ENCODE measurements at regions not wholly inside any gene's neighbourhood (a gene's known extent, or its start where the extent isn't known, plus 50 kb on each side); places are given as distances from the start of the nearest gene placed in this dataset.
A peak's percentile ranks its signal among the peaks of the same experiment; 100 is the strongest.

- H3K4me3 ChIP-seq (ENCODE audit: low read length): no peak overlapping the region
- Mint-ChIP-seq H3K27me3 (ENCODE audit: insufficient read depth) (peaks cover 16% of the 10 kb centered on the region), H3K4me1 (no peaks in the 10 kb centered on the region), H3K9me3 (peaks cover 4% of the 10 kb centered on the region), H3K36me3 (ENCODE audit: low read depth) (no peaks in the 10 kb centered on the region), H3K4me3 (no peak overlapping the region), H3K27ac (no peak overlapping the region)
- 91 to 95% methylated on average over 34 to 40 of the region's 40 CpGs for WGBS, 2 experiments (ENCODE audit: insufficient coverage in 1 of 2, insufficient read length in 1 of 2)
- no peak for DNase-seq
- H3K9me3 ChIP-seq (ENCODE audit: control insufficient read depth, low read length): no peaks in the 10 kb centered on the region
- no peaks in the 10 kb centered on the region for H3K36me3 ChIP-seq (ENCODE audit: control insufficient read depth, insufficient read depth, low read length)
- TF ChIP-seq CTCF (conservative IDR thresholded peaks at IDR 0.05): no peak
- H3K9ac ChIP-seq (ENCODE audit: extremely low read depth, low read length, poor library complexity, severe bottlenecking): no peak overlapping the region
- no peaks in the 10 kb centered on the region for H3K4me1 ChIP-seq (ENCODE audit: control insufficient read depth, insufficient read depth, low read length)
- H3K27me3 ChIP-seq (ENCODE audit: control insufficient read depth, insufficient read depth, low read length, poor library complexity, severe bottlenecking): no peaks in the 10 kb centered on the region
- H3K27ac ChIP-seq (ENCODE audit: low read depth, low read length): no peak overlapping the region
Measured at GRCh38 chr4:3615386-3616286, 83.4 kb upstream of the LRPAP1 start.

GRCh38 chr4:3614731-3614980 lies 82.4 kb upstream of the LRPAP1 start:
- Histone ChIP-seq H3K27ac (ENCODE audit: low read depth, low read length) (no peak overlapping the region), H3K4me1 (ENCODE audit: control insufficient read depth, insufficient read depth, low read length) (no peaks in the 10 kb centered on the region), H3K4me3 (ENCODE audit: low read length) (no peak overlapping the region), H3K36me3 (ENCODE audit: control insufficient read depth, insufficient read depth, low read length) (no peaks in the 10 kb centered on the region), H3K27me3 (ENCODE audit: control insufficient read depth, insufficient read depth, low read length, poor library complexity, severe bottlenecking) (no peaks in the 10 kb centered on the region), H3K9me3 (ENCODE audit: control insufficient read depth, low read length) (no peaks in the 10 kb centered on the region), H3K9ac (ENCODE audit: extremely low read depth, low read length, poor library complexity, severe bottlenecking) (no peak overlapping the region)
- no peak for TF ChIP-seq CTCF (conservative IDR thresholded peaks at IDR 0.05)
- 89 to 98% methylated on average over 8 of the region's 8 CpGs for WGBS, 2 experiments (ENCODE audit: insufficient coverage in 1 of 2, insufficient read length in 1 of 2)
- no peaks in the 10 kb centered on the region for H3K36me3 Mint-ChIP-seq (ENCODE audit: low read depth)
- H3K4me1 Mint-ChIP-seq: no peaks in the 10 kb centered on the region
- no peak overlapping the region for H3K27ac Mint-ChIP-seq
- no peak overlapping the region for H3K4me3 Mint-ChIP-seq
- H3K27me3 Mint-ChIP-seq (ENCODE audit: insufficient read depth): peaks cover 16% of the 10 kb centered on the region
- no peak for DNase-seq
- H3K9me3 Mint-ChIP-seq: peaks cover 4% of the 10 kb centered on the region

- H3K4me3 Mint-ChIP-seq: no peak overlapping the region
- no peaks in the 10 kb centered on the region for H3K36me3 Mint-ChIP-seq (ENCODE audit: low read depth)
- 86 to 89% methylated on average over 15 to 25 of the region's 25 CpGs for WGBS, 2 experiments (ENCODE audit: insufficient coverage in 1 of 2, insufficient read length in 1 of 2)
- TF ChIP-seq CTCF (conservative IDR thresholded peaks at IDR 0.05): no peak
- Histone ChIP-seq H3K36me3 (ENCODE audit: control insufficient read depth, insufficient read depth, low read length) (no peaks in the 10 kb centered on the region), H3K27ac (ENCODE audit: low read depth, low read length) (no peak overlapping the region), H3K27me3 (ENCODE audit: control insufficient read depth, insufficient read depth, low read length, poor library complexity, severe bottlenecking) (no peaks in the 10 kb centered on the region), H3K9me3 (ENCODE audit: control insufficient read depth, low read length) (no peaks in the 10 kb centered on the region), H3K9ac (ENCODE audit: extremely low read depth, low read length, poor library complexity, severe bottlenecking) (no peak overlapping the region), H3K4me1 (ENCODE audit: control insufficient read depth, insufficient read depth, low read length) (no peaks in the 10 kb centered on the region), H3K4me3 (ENCODE audit: low read length) (no peak overlapping the region)
- peaks cover 4% of the 10 kb centered on the region for H3K9me3 Mint-ChIP-seq
- peaks cover 15% of the 10 kb centered on the region for H3K27me3 Mint-ChIP-seq (ENCODE audit: insufficient read depth)
- no peak overlapping the region for H3K27ac Mint-ChIP-seq
- no peaks in the 10 kb centered on the region for H3K4me1 Mint-ChIP-seq
- peak; percentile 42 for DNase-seq
Measured at GRCh38 chr4:3613967-3614730, 81.9 kb upstream of the LRPAP1 start.

Data from endodermal cell (in vitro differentiated cells).